ENCODE measurements at regions not wholly inside any gene's neighbourhood (a gene's known extent, or its start where the extent isn't known, plus 50 kb on each side); places are given as distances from the start of the nearest gene placed in this dataset.

- Histone ChIP-seq H3K27ac (replicated peaks) (no peak overlapping the region), H3K4me1 (no peaks in the 10 kb centered on the region), H3K4me3 (no peak overlapping the region), H3K9me3 (replicated peaks) (no peaks in the 10 kb centered on the region), H3K36me3 (no peaks in the 10 kb centered on the region), H3K27me3 (ENCODE audit: low read depth) (no peaks in the 10 kb centered on the region)
- DNase-seq: no peak
- TF ChIP-seq, protein P1, sequence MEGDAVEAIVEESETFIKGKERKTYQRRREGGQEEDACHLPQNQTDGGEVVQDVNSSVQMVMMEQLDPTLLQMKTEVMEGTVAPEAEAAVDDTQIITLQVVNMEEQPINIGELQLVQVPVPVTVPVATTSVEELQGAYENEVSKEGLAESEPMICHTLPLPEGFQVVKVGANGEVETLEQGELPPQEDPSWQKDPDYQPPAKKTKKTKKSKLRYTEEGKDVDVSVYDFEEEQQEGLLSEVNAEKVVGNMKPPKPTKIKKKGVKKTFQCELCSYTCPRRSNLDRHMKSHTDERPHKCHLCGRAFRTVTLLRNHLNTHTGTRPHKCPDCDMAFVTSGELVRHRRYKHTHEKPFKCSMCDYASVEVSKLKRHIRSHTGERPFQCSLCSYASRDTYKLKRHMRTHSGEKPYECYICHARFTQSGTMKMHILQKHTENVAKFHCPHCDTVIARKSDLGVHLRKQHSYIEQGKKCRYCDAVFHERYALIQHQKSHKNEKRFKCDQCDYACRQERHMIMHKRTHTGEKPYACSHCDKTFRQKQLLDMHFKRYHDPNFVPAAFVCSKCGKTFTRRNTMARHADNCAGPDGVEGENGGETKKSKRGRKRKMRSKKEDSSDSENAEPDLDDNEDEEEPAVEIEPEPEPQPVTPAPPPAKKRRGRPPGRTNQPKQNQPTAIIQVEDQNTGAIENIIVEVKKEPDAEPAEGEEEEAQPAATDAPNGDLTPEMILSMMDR (IDR thresholded peaks at IDR 0.05; ENCODE audit: borderline replicate concordance): no peak
- intact Hi-C loops (cut with micrococcal nuclease): no loop called here
Measured at GRCh38 chr5:116848954-116849581, 274.4 kb upstream of the SEMA6A start.

- H3K36me3 ChIP-seq: no peaks in the 10 kb centered on the region
- TF ChIP-seq, protein P1 (IDR thresholded peaks at IDR 0.05; ENCODE audit: borderline replicate concordance): no peak
- no peaks in the 10 kb centered on the region for H3K27me3 ChIP-seq (ENCODE audit: low read depth)
- H3K4me3 ChIP-seq: no peak overlapping the region
- DNase-seq: no peak
- no peaks in the 10 kb centered on the region for H3K4me1 ChIP-seq
- H3K27ac ChIP-seq (replicated peaks): no peak overlapping the region
- no peaks in the 10 kb centered on the region for H3K9me3 ChIP-seq (replicated peaks)
- intact Hi-C loops (cut with micrococcal nuclease): no loop called here
Measured at GRCh38 chr5:116847960-116848359, 273.3 kb upstream of the SEMA6A start.

DNA sequence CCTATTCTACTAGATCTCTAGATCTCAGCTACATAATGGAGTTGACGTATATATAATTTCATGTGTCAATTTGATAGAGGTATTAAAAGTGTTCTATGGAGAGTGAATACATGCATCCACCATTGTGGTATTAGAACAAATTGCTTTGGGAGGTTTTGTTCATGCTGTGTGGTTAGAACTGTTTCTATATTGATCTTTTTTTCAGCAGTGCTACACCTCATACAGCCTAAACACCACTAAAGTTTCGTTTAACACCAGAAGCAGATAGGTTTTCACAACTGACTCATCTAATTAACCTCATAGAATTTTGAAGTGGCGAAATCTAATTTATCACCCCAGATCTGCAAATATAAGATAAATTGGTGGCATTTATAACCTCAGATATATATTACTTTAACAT, 269.4 kb upstream of the SEMA6A start:
- no peaks in the 10 kb centered on the region for H3K9me3 ChIP-seq (replicated peaks)
- intact Hi-C loops (cut with micrococcal nuclease): no loop called here
- TF ChIP-seq, protein P1 (IDR thresholded peaks at IDR 0.05; ENCODE audit: borderline replicate concordance): no peak
- H3K36me3 ChIP-seq: no peaks in the 10 kb centered on the region
- DNase-seq: no peak
- no peak overlapping the region for H3K4me3 ChIP-seq
- no peaks in the 10 kb centered on the region for H3K27me3 ChIP-seq (ENCODE audit: low read depth)
- no peak overlapping the region for H3K27ac ChIP-seq (replicated peaks)
- no peaks in the 10 kb centered on the region for H3K4me1 ChIP-seq

DNA sequence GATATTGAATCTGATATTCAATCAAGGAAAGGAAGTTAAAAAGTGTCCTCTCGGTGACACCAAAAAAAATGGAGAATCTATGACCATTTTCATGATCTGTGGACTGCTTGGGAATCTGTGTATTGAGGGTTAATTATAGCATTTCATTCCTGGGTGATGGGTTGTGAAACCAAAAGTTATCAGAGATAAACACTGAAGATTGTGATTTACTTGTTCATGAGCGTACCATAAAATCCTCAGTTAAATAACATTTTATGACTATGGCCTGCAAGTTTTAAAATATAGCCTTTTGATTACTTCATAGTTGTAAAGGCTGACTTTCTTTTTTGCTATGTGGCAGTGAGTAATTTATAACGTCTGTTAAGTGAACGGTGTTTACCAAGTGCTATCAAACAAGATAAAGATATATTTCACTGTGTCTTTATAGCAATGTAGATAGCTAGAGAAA, 267.9 kb upstream of the SEMA6A start:
- TF ChIP-seq, protein P1 (IDR thresholded peaks at IDR 0.05; ENCODE audit: borderline replicate concordance): no peak
- intact Hi-C loops (cut with micrococcal nuclease): no loop called here
- no peaks in the 10 kb centered on the region for H3K9me3 ChIP-seq (replicated peaks)
- no peak overlapping the region for H3K27ac ChIP-seq (replicated peaks)
- H3K36me3 ChIP-seq: no peaks in the 10 kb centered on the region
- no peak for DNase-seq
- no peaks in the 10 kb centered on the region for H3K27me3 ChIP-seq (ENCODE audit: low read depth)
- H3K4me3 ChIP-seq: no peak overlapping the region
- peaks cover 5% of the 10 kb centered on the region for H3K4me1 ChIP-seq

GRCh38 chr5:116841734-116842133, 267.1 kb upstream of the SEMA6A start:
- TF ChIP-seq, protein P1 (IDR thresholded peaks at IDR 0.05; ENCODE audit: borderline replicate concordance): no peak
- H3K4me1 ChIP-seq: peaks cover 5% of the 10 kb centered on the region
- H3K27me3 ChIP-seq (ENCODE audit: low read depth): no peaks in the 10 kb centered on the region
- no peak overlapping the region for H3K27ac ChIP-seq (replicated peaks)
- H3K9me3 ChIP-seq (replicated peaks): no peaks in the 10 kb centered on the region
- no peak overlapping the region for H3K4me3 ChIP-seq
- DNase-seq: no peak
- intact Hi-C loops (cut with micrococcal nuclease): no loop called here
- H3K36me3 ChIP-seq: no peaks in the 10 kb centered on the region

All from left ventricle myocardium inferior (tissue), 1 donor.